NB4 (cell line): ENCODE measurements at regions not wholly inside any gene's neighbourhood (a gene's known extent, or its start where the extent isn't known, plus 50 kb on each side); places are given as distances from the start of the nearest gene placed in this dataset.
A peak's percentile ranks its signal among the peaks of the same experiment; 100 is the strongest.

Experiments used
- DNase-seq: peaks from one replicate; pipeline ENCODE4 v3.0.0; 2010; ENCODE audit warnings: low read depth
- H3K4me3 ChIP-seq: one replicate; pipeline ENCODE4 v1.5.1; 2011; ENCODE audit warnings: mild to moderate bottlenecking, low read depth, low read length, moderate library complexity
- CTCF ChIP-seq: IDR thresholded peaks from one replicate; pipeline ENCODE4 v1.5.1; 2012; ENCODE audit warnings: low read depth, low read length
- MAX ChIP-seq: IDR thresholded peaks from 2 replicates; pipeline ENCODE4 v1.6.1; 2011; ENCODE audit warnings: low read depth, low read length
- MYC ChIP-seq: IDR thresholded peaks from 2 replicates; pipeline ENCODE4 v1.6.1; 2011; ENCODE audit warnings: low read depth, low read length
- POLR2A ChIP-seq: IDR thresholded peaks from 2 replicates; pipeline ENCODE4 v1.6.1; 2011; ENCODE audit warnings: mild to moderate bottlenecking; ENCODE audit not compliant: insufficient read length; ENCODE audit errors: extremely low read depth

GRCh38 chr13:78087966-78088678 is 169.5 kb upstream of the EDNRB start:
- no peak overlapping the region for H3K4me3 ChIP-seq
- no peak for DNase-seq
- TF ChIP-seq MAX (no peak), CTCF (no peak), MYC (no peak), POLR2A (no peak)

- TF ChIP-seq MAX = no peak
- TF ChIP-seq MYC = no peak
- no peak for TF ChIP-seq POLR2A
- TF ChIP-seq CTCF = no peak
- no peak overlapping the region for H3K4me3 ChIP-seq
- DNase-seq = peak; percentile 19
These were observed 167.0 kb upstream of the EDNRB start for GRCh38 chr13:78085434-78086225.

- DNase-seq = no peak
- H3K4me3 ChIP-seq = no peak overlapping the region
- TF ChIP-seq POLR2A (no peak), MAX (no peak), CTCF (no peak), MYC (no peak)
These were observed 165.8 kb upstream of the EDNRB start for GRCh38 chr13:78084401-78084800.

GRCh38 chr13:78078168-78078567 is 159.5 kb upstream of the EDNRB start:
- no peak for DNase-seq
- TF ChIP-seq POLR2A = no peak
- no peak for TF ChIP-seq CTCF
- no peak for TF ChIP-seq MAX
- no peak for TF ChIP-seq MYC
- H3K4me3 ChIP-seq = no peak overlapping the region

- DNase-seq = no peak
- no peak overlapping the region for H3K4me3 ChIP-seq
- TF ChIP-seq POLR2A (no peak), MYC (no peak), MAX (no peak), CTCF (no peak)
These were observed 148.7 kb upstream of the EDNRB start for GRCh38 chr13:78067290-78067689.
